Adrenal gland (tissue), 9 donors: ENCODE measurements at regions not wholly inside any gene's neighbourhood (a gene's known extent, or its start where the extent isn't known, plus 50 kb on each side); places are given as distances from the start of the nearest gene placed in this dataset.
A peak's percentile ranks its signal among the peaks of the same experiment; 100 is the strongest.

Experiments used
- DNase-seq, 7 donors: peaks; one replicate each; pipeline ENCODE4 v3.0.0-alpha.2; 2019 to 2020
- H3K27ac ChIP-seq, 5 donors: fragments of 200-600 bp; sonication (generic) in 4 of 5; 1 replicate in 3 of 5; 2 replicates in 2 of 5; pipeline versions ENCODE4 v1.5.1 to v1.8.0; 2016 to 2020; ENCODE audit warnings: mild to moderate bottlenecking in 1 of 5
- H3K27me3 ChIP-seq: fragments of 200-600 bp; 2 replicates; pipeline ENCODE4 v1.8.0; 2021
- H3K36me3 ChIP-seq, 2 donors: fragments of 200-600 bp; replicated peaks in 1 of 2; 1 replicate in 1 of 2; 2 replicates in 1 of 2; pipeline versions ENCODE4 v1.5.1 to v1.8.0; 2018 to 2022
- H3K4me1 ChIP-seq, 2 donors: fragments of 200-600 bp; replicated peaks in 1 of 2; 1 replicate in 1 of 2; 2 replicates in 1 of 2; pipeline versions ENCODE4 v1.5.1 to v1.8.0; 2018 to 2021
- H3K4me3 ChIP-seq, 4 donors: fragments of 200-600 bp; sonication (generic) in 3 of 4; one replicate each; pipeline ENCODE4 v1.5.1; 2016 to 2018
- H3K9me3 ChIP-seq, 3 donors: fragments of 200-600 bp; sonication (generic) in 1 of 3; replicated peaks in 1 of 3; 1 replicate in 2 of 3; 2 replicates in 1 of 3; pipeline versions ENCODE4 v1.5.1 to v1.8.0; 2016 to 2021
- CTCF ChIP-seq, 6 experiments: fragments of 450-650 bp in 4 of 6; fragments of 200-600 bp in 2 of 6; sonication (generic) in 1 of 6; IDR thresholded peaks; 1 replicate in 5 of 6; 2 replicates in 1 of 6; pipeline versions ENCODE4 v1.5.1 to v1.8.0; 2016 to 2021; ENCODE audit warnings: antibody characterized with exemption in 6 of 6, mild to moderate bottlenecking in 2 of 6, moderate library complexity in 1 of 6
- POLR2A ChIP-seq, 2 donors: fragments of 450-650 bp; IDR thresholded peaks; one replicate each; pipeline ENCODE4 v1.6.1; 2017; ENCODE audit warnings: antibody characterized with exemption in 2 of 2, mild to moderate bottlenecking in 2 of 2, moderate library complexity in 1 of 2
- WGBS, 4 donors: extraction: QIAGEN DNeasy Blood & Tissue Kit in 2 of 4; methylation state at CpG; one replicate each; pipeline versions ENCODE4 v1.1.5 to v1.1.7; 2013 to 2017; 5-methylcytosine and 5-hydroxymethylcytosine counted together
- intact Hi-C, 2 donors: fragments of 100-400 bp; cut with DNase I; formaldehyde crosslinking; loops; one replicate each; pipeline versions ENCODE4 v1.14.1 to v1.15.0; 2022 to 2023
- donor health status: healthy with polysubstance abuse.
- donor health status: Bipolar disorder and iron deficiency.
- donor health status: DM: yes; HTN: yes; CAD: no.
- donor health status: DM: no; HTN: no; CAD: no.
- donor health status: DM: no; HTN: no; CAD: no.

- intact Hi-C loops, result loop anchor here in 1 of 2 donors (5.0 kb wide), 1 partner anchor 157 kb away; no protein-coding TSS in a partner anchor
- Histone ChIP-seq H3K9me3 (no peaks in the 10 kb centered on the region), H3K36me3 (no peaks in the 10 kb centered on the region), H3K4me3 (no peak overlapping the region), H3K4me1 (no peaks in the 10 kb centered on the region), H3K27ac (no peak overlapping the region), H3K27me3 (no peaks in the 10 kb centered on the region)
- peak; percentile 32 to 78 (median 72) for DNase-seq
- WGBS, 4 donors, result 24 to 84% (median 57%) methylated on average over 8 to 20 of the region's 20 CpGs
- TF ChIP-seq CTCF (IDR thresholded peaks at IDR 0.05) (peak in 5 of 6 experiments; percentile 25 to 63 (median 40)), POLR2A (IDR thresholded peaks at IDR 0.05) (no peak)
Observed at GRCh38 chr19:16025108-16026101, 50.9 kb upstream of the TPM4 start.

- no peaks in the 10 kb centered on the region for H3K36me3 ChIP-seq
- no peaks in the 10 kb centered on the region for H3K9me3 ChIP-seq
- H3K4me3 ChIP-seq, result no peak overlapping the region
- H3K27ac ChIP-seq, result no peak overlapping the region
- TF ChIP-seq POLR2A (IDR thresholded peaks at IDR 0.05) (no peak), CTCF (IDR thresholded peaks at IDR 0.05) (no peak)
- DNase-seq, result no peak
- WGBS, 4 donors, result 74 to 89% (median 84%) methylated on average over 3 to 19 of the region's 19 CpGs
- H3K4me1 ChIP-seq, result no peaks in the 10 kb centered on the region
- no peaks in the 10 kb centered on the region for H3K27me3 ChIP-seq
- intact Hi-C loops, result loop anchor here in 1 of 2 donors (5.0 kb wide), 1 partner anchor 156 kb away; no protein-coding TSS in a partner anchor
Observed at GRCh38 chr19:16026131-16026530, 50.2 kb upstream of the TPM4 start.
